22Rv1 (cell line): ENCODE measurements at regions not wholly inside any gene's neighbourhood (a gene's known extent, or its start where the extent isn't known, plus 50 kb on each side); places are given as distances from the start of the nearest gene placed in this dataset.

Experiments
- ZFX ChIP-seq: fragments of 450-650 bp; IDR thresholded peaks from 2 replicates; pipeline ENCODE4 v1.6.1; 2017; ENCODE audit warnings: antibody characterized with exemption, borderline replicate concordance
- TF ChIP-seq, protein P1 (sequence below): fragments of 450-650 bp; IDR thresholded peaks from 2 replicates; pipeline ENCODE4 v1.5.1; 2017; ENCODE audit warnings: mild to moderate bottlenecking

- TF ChIP-seq, protein P1, sequence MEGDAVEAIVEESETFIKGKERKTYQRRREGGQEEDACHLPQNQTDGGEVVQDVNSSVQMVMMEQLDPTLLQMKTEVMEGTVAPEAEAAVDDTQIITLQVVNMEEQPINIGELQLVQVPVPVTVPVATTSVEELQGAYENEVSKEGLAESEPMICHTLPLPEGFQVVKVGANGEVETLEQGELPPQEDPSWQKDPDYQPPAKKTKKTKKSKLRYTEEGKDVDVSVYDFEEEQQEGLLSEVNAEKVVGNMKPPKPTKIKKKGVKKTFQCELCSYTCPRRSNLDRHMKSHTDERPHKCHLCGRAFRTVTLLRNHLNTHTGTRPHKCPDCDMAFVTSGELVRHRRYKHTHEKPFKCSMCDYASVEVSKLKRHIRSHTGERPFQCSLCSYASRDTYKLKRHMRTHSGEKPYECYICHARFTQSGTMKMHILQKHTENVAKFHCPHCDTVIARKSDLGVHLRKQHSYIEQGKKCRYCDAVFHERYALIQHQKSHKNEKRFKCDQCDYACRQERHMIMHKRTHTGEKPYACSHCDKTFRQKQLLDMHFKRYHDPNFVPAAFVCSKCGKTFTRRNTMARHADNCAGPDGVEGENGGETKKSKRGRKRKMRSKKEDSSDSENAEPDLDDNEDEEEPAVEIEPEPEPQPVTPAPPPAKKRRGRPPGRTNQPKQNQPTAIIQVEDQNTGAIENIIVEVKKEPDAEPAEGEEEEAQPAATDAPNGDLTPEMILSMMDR = no peak
- no peak for TF ChIP-seq ZFX
Observed at GRCh38 chr19:13611596-13611995, 105.3 kb upstream of the CACNA1A start.
